ENCODE measurements at regions not wholly inside any gene's neighbourhood (a gene's known extent, or its start where the extent isn't known, plus 50 kb on each side); places are given as distances from the start of the nearest gene placed in this dataset.
A peak's percentile ranks its signal among the peaks of the same experiment; 100 is the strongest.
"Not testable (repeated sequence)": the region's sequence is repeated elsewhere in the genome, so short reads cannot be mapped to it uniquely, and the experiment has no call there.

DNA sequence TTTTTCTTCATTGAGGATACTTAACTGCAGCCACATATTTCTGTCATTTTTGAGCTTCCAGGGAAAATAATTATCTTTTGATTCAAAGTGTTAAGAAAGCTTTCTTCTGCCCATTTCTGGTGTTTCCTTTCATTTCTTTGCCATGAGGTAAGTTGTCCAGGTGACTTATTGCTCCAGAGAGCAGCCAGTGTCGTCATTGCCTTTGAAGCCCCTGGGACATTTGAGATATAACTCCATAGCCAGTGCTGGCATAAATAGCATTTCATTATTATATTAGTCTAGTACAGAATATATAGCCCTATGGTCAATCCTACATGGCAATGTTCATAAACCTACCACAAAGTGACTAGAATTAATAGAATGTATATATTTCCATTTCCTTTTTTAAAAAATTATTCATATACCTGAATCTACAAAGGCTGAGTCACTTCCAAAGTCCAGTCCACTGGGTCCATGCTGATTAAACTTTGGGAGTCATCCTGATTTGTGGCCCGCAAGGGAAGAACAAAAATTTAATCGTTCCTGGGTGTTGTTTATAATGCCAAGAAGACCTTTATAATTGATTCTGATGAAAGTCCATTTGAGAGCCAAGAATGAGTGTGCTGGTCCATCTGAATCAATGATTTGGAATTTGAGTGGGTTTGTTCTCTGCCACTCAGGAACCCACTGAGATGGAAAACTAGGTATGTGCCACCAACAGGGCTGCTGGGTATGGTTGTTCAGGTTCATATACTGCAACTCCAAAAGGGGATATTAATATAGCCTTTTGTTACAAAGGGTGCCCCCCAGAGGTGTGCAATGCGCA lies 221.8 kb upstream of the PLXNA2 start:
- no peak for DNase-seq

- DNase-seq = no peak
These were observed 223.1 kb upstream of the PLXNA2 start for GRCh38 chr1:208467151-208467780.

- no peak for DNase-seq
These were observed 231.3 kb upstream of the PLXNA2 start for GRCh38 chr1:208475449-208475848.

GRCh38 chr1:208475951-208476845 lies 232.0 kb upstream of the PLXNA2 start:
- DNase-seq = peak; percentile 86

DNA sequence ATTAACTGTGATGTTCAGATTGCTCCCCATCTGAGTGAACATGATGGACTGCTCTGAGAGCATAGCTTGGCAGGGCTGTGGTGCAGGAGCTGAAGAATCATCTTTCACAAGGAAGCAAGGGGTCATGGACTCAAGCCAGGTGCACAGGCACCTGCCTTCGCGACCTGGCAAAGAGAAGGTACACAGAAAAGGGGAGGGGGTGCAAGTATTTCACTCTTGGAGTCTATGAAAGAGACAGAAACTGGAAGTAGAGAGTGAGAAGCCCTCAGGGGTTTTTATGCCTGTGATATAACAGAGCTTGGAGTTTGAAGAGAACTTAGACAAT lies 232.6 kb upstream of the PLXNA2 start:
- DNase-seq = no peak

GRCh38 chr1:208479435-208479834 lies 235.3 kb upstream of the PLXNA2 start:
- DNase-seq = no peak

- DNase-seq = no peak
These were observed 241.3 kb upstream of the PLXNA2 start for GRCh38 chr1:208485512-208485911.

DNA sequence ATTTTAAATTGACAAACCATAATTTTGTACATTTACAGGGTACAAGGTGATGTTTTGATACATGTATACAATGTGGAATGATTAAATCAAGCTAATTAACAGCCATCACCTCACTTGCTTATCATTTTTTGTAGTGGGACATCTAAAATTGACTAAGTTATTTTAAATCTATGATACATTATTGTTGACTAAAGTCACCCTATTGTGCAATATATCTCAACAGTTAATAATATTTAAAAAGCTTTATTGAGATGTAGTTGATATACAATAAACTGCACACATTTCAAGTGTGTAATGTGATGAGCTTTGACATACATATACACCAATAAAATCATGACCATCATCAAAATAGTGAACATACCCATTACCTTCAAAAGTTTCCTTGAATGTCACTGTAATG lies 242.5 kb upstream of the PLXNA2 start:
- no peak for DNase-seq

GRCh38 chr1:208488432-208488831 lies 244.2 kb upstream of the PLXNA2 start:
- DNase-seq = not testable (repeated sequence)

GRCh38 chr1:208496467-208497371 lies 252.5 kb upstream of the PLXNA2 start:
- no peak for DNase-seq

DNA sequence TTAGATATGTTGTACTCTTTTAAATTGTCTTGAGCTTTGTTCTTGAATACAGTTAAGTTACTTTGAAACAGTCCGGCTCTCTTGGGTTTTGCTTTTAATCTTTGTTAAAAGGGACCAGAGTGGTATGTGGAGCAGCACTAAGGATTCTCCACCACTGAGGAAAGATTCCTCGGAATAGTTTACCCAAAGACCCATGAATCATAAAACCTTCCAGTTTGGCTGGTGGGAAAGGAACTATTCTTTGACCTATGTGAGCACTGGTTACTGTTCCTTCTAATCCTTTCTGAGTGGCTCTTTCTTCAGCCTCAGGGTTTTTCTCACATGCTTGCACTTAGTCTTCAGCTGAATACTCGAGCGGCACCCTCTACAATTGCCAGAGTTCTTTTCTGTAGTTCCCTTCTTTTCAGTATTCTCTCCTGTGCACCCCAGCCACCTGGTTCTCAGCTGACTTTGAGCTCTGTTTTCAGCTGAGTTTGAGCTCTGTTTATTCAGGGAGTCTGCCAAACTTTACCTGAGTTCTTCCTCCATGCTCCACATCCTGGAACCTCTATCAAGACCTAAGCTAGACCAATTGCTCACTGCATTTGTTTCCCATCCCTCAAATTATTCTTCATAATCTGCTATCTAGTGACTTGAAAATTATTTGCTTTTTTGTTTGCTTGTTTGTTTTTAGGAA lies 253.8 kb upstream of the PLXNA2 start:
- DNase-seq = no peak

GRCh38 chr1:208499026-208499425 lies 254.8 kb upstream of the PLXNA2 start:
- no peak for DNase-seq

- no peak for DNase-seq
These were observed 255.4 kb upstream of the PLXNA2 start for GRCh38 chr1:208499601-208500000.

GRCh38 chr1:208500375-208500774 lies 256.2 kb upstream of the PLXNA2 start:
- DNase-seq = no peak

DNA sequence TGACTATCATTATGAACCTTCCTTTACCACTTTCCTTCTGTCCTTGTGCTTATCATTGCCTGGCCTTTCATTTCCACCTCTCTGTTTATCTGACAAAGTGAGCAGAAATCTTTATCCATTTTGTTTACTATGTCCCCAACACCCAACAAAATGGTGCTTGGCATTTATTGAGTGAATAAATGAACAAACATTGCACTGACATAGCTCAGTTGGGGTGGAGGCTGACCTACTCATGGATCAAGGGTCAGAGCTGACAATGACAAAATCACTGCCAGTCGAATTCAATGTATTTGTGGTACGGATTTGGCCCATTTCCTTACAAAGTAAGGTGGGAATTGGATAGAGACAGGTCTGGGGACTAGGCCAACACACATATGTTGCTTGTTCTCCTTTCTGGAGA lies 257.4 kb upstream of the PLXNA2 start:
- no peak for DNase-seq

DNA sequence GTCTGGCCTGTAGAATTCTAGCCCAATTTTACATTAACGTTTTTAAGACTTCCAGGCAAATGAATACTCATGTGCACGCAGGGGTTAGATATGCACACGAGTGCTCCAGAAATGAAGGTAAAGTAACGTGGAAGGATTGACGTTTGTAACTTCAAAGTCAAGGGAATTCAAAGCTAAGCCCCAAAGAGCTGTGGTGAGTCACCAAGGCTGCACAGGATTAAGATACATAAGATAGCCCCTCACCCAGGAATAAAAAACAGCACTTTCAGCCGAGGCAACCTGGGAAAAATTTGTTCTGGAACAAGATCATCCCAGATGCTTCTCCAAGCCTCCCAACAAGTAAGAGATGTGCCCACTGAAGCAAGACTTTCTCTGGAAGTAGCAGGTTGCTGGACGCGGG lies 259.6 kb upstream of the PLXNA2 start:
- DNase-seq = no peak

GRCh38 chr1:208506812-208507211 lies 262.6 kb upstream of the PLXNA2 start:
- no peak for DNase-seq

DNA sequence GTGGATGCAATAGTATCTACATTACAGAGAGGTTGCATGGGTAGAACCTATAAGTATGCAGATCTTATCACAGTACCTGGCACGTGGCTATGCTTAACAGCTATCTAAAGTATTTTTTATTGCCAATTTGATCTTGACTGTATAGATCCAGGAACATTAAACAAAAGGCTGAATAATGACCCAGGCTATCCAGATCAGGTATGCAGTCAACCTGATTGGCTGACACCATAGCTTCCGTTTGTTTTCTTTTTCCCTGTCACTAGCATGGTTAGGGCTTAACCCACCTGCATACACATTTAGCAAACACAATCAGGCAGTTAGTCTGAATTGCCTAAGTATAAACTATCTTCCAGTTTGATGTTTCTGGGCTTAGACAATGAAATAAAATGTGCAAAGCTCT lies 264.9 kb upstream of the PLXNA2 start:
- no peak for DNase-seq

DNA sequence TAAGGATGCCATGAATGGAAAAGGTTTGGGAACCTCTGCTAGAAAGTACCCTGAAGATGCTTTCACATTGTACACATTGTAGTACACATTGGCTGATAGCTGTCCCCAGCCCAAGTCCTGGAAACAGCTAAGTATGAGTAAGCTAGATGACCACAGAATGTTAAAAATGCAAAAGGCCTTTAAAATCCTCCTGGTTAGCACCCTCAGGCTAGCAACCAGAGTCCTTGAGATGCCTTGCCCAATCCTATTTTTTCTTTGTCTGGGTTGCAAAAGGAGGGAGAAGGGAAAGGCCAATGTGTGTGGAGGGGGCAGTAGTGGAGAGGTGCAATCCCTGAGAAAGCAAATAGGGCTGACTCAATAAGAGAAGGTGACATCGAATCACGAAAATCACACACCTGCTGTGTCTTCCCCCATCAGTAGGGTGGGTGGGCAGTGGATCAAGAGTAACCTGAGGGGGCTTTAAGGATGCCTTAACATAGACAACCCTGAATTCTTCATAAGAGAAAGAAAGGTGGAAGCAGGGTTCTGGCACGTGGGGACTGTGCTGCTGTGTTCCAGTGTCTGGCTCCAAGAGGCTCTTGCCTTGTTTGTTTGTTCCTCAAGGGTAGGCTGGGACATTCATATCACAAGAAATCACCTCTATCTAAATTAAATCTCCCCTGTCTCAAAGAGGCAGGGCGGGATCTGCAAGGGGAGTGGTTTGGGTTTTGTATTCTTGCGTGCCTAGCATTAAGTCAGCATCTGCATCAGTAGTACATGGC lies 266.2 kb upstream of the PLXNA2 start:
- no peak for DNase-seq

GRCh38 chr1:208511242-208511860 lies 267.2 kb upstream of the PLXNA2 start:
- no peak for DNase-seq

Measured in renal pelvis (tissue), 1 donor.